Endothelial cell of umbilical vein (primary cell): ENCODE measurements at regions not wholly inside any gene's neighbourhood (a gene's known extent, or its start where the extent isn't known, plus 50 kb on each side); places are given as distances from the start of the nearest gene placed in this dataset.

ENCODE experiments used
- BruUV-seq: library from RNA; stranded (reverse); fragments of 400-500 nt; replicated peaks from 2 replicates; lab custom pipeline; 2021; lab: Mats Ljungman, UMichigan
- CTCF ChIA-PET: fragments of 300-600, 350-600 bp; sonication (Branson Sonifier 250); formaldehyde crosslinking; loops from one replicate; lab custom pipeline; 2021; ENCODE audit warnings: antibody characterized with exemption, inconsistent platforms; lab: Charles Lee
- POLR2A ChIA-PET: fragments of 300-600, 350-600 bp; sonication (Branson Sonifier 250); formaldehyde crosslinking; loops from one replicate; lab custom pipeline; 2021; ENCODE audit warnings: antibody characterized with exemption, inconsistent platforms; lab: Charles Lee
- DNase-seq: peaks from one replicate; pipeline ENCODE4 v3.0.0-alpha.2; 2011; ENCODE audit warnings: low read depth, low spot score
- FAIRE-seq: peaks from 2 replicates; lab custom pipeline; 2011; peaks lifted over from hg19 to GRCh38; lab: Jason Lieb, UNC
- H2AFZ ChIP-seq: 2 replicates; pipeline ENCODE4 v1.6.0; 2012; ENCODE audit warnings: low read depth, low read length, control low read depth, inconsistent platforms
- H3K27ac ChIP-seq: 2 replicates; pipeline ENCODE4 v1.5.1; 2011; ENCODE audit warnings: low read depth, mild to moderate bottlenecking, control low read depth, low read length, moderate library complexity; ENCODE audit not compliant: insufficient read depth
- H3K27me3 ChIP-seq, 2 experiments: 2 replicates each; pipeline versions ENCODE4 v1.6.0 to v1.6.1; 2011; ENCODE audit warnings: low read length in 2 of 2, mixed read lengths in 1 of 2; ENCODE audit not compliant: control insufficient read depth in 2 of 2, insufficient read depth in 2 of 2
- H3K36me3 ChIP-seq, 2 experiments: 2 replicates in 1 of 2; 3 replicates in 1 of 2; pipeline ENCODE4 v1.5.1; 2011; ENCODE audit warnings: low read length in 2 of 2, mild to moderate bottlenecking in 1 of 2, moderate library complexity in 1 of 2; ENCODE audit not compliant: control insufficient read depth in 2 of 2, insufficient read depth in 2 of 2; ENCODE audit errors: extremely low read depth in 1 of 2
- H3K4me1 ChIP-seq: 3 replicates; pipeline ENCODE4 v1.5.1; 2011; ENCODE audit warnings: mild to moderate bottlenecking, low read length; ENCODE audit not compliant: control insufficient read depth, insufficient read depth; ENCODE audit errors: extremely low read depth
- H3K4me2 ChIP-seq: 2 replicates; pipeline ENCODE4 v1.6.1; 2011; ENCODE audit warnings: low read length, control low read depth, mixed read lengths; ENCODE audit not compliant: insufficient read depth
- H3K4me3 ChIP-seq, 3 experiments: fragments of 200-600 bp in 1 of 3; sonication (generic), shearing (Covaris generic) in 1 of 3; replicated peaks in 1 of 3; 2 replicates each; pipeline ENCODE4 v1.5.1; 2011 to 2016; ENCODE audit warnings: control low read depth in 3 of 3, low read length in 3 of 3, mild to moderate bottlenecking in 2 of 3, inconsistent platforms in 1 of 3, low read depth in 1 of 3, moderate library complexity in 1 of 3; ENCODE audit not compliant: insufficient read depth in 1 of 3
- H3K79me2 ChIP-seq: 2 replicates; pipeline ENCODE4 v1.6.0; 2012; ENCODE audit warnings: low read length, inconsistent platforms; ENCODE audit not compliant: control insufficient read depth, insufficient read depth
- H3K9ac ChIP-seq: replicated peaks from 2 replicates; pipeline ENCODE3; 2011; ENCODE audit warnings: low read length, control low read depth; ENCODE audit not compliant: insufficient read depth; ENCODE audit errors: extremely low read depth
- H3K9me1 ChIP-seq: replicated peaks from 3 replicates; pipeline ENCODE4 v1.6.0; 2011; ENCODE audit warnings: mild to moderate bottlenecking, low read length; ENCODE audit not compliant: control insufficient read depth, insufficient read depth; ENCODE audit errors: extremely low read depth
- H3K9me3 ChIP-seq: replicated peaks from 2 replicates; pipeline ENCODE4 v1.5.1; 2012; ENCODE audit warnings: low read length, inconsistent platforms; ENCODE audit not compliant: control insufficient read depth, insufficient read depth
- H4K20me1 ChIP-seq: replicated peaks from 2 replicates; pipeline ENCODE3; 2011; ENCODE audit warnings: mild to moderate bottlenecking, low read length; ENCODE audit not compliant: control insufficient read depth, insufficient read depth; ENCODE audit errors: extremely low read depth
- CTCF ChIP-seq, 2 donors: IDR thresholded peaks; 1 replicate in 1 of 2; 2 replicates in 1 of 2; pipeline ENCODE4 v1.5.1; 2011; ENCODE audit warnings: low read length in 2 of 2, mild to moderate bottlenecking in 2 of 2, moderate library complexity in 2 of 2, control low read depth in 1 of 2, inconsistent platforms in 1 of 2, low read depth in 1 of 2; ENCODE audit not compliant: insufficient read depth in 1 of 2; ENCODE audit errors: extremely low read depth in 1 of 2
- EZH2 ChIP-seq: IDR thresholded peaks from 2 replicates; pipeline ENCODE4 v1.6.1; 2012; ENCODE audit warnings: borderline replicate concordance, low read depth, mild to moderate bottlenecking, moderate library complexity, low read length, inconsistent platforms; ENCODE audit not compliant: severe bottlenecking
- FOS ChIP-seq: IDR thresholded peaks from 2 replicates; pipeline ENCODE4 v1.6.1; 2011; ENCODE audit warnings: mild to moderate bottlenecking, low read length, moderate library complexity, borderline replicate concordance; ENCODE audit not compliant: insufficient read depth
- GATA2 ChIP-seq: IDR thresholded peaks from 2 replicates; pipeline ENCODE4 v1.7.0; 2011; ENCODE audit warnings: low read depth, mild to moderate bottlenecking, moderate library complexity, mixed read lengths, low read length; ENCODE audit not compliant: insufficient read length, insufficient read depth
- JUN ChIP-seq: IDR thresholded peaks from 2 replicates; pipeline ENCODE4 v1.6.1; 2011; ENCODE audit warnings: borderline replicate concordance, low read depth; ENCODE audit not compliant: insufficient read length, insufficient read depth
- MAX ChIP-seq: IDR thresholded peaks from 2 replicates; pipeline ENCODE4 v1.6.1; 2011; ENCODE audit not compliant: insufficient read depth, insufficient read length
- MYC ChIP-seq: IDR thresholded peaks from one replicate; pipeline ENCODE4 v1.6.1; 2011; ENCODE audit warnings: mild to moderate bottlenecking, low read depth, low read length
- POLR2A ChIP-seq: IDR thresholded peaks from 2 replicates; pipeline ENCODE4 v1.6.1; 2012; ENCODE audit warnings: low read depth, mild to moderate bottlenecking, control low read depth, low read length
- POLR2AphosphoS5 ChIP-seq: IDR thresholded peaks from 2 replicates; pipeline ENCODE4 v1.6.1; 2012; ENCODE audit warnings: low read depth, mild to moderate bottlenecking, control low read depth, low read length, moderate library complexity; ENCODE audit not compliant: insufficient read depth
- dilution Hi-C: fragments of 300-500 bp; cut with MboI; formaldehyde crosslinking; loops from one replicate; pipeline ENCODE4 v1.15.0; 2019; ENCODE audit warnings: low sequenced_read_pairs; ENCODE audit not compliant: extremely low pct_ligation_motif_present
- intact Hi-C: fragments of 100-400 bp; cut with micrococcal nuclease; formaldehyde crosslinking; loops from one replicate; pipeline ENCODE4 v1.10.0; 2022

GRCh38 chr1:235925016-235925415 lies 58.3 kb upstream of the LYST start:
- ChIA-PET CTCF (no interaction called here), POLR2A (no interaction called here)
- no peak for TF ChIP-seq MYC
- no peak overlapping the region for H3K27ac ChIP-seq
- no peaks in the 10 kb centered on the region for H3K9me3 ChIP-seq
- DNase-seq (no peak), FAIRE-seq (no peak)
- BruUV-seq: no TSS peak
- H2AFZ ChIP-seq: no peak overlapping the region
- H3K79me2 ChIP-seq: no peaks in the 10 kb centered on the region
- H3K4me2 ChIP-seq: no peak overlapping the region
- H3K9ac ChIP-seq: no peak overlapping the region
- intact Hi-C loops (no loop called here), dilution Hi-C loops (no loop called here)
- H3K9me1 ChIP-seq: no peaks in the 10 kb centered on the region
- no peak overlapping the region for H3K4me3 ChIP-seq
- no peaks in the 10 kb centered on the region for H4K20me1 ChIP-seq
- H3K36me3 ChIP-seq: no peaks in the 10 kb centered on the region
- H3K27me3 ChIP-seq: no peaks in the 10 kb centered on the region
- peaks cover 6% of the 10 kb centered on the region for H3K4me1 ChIP-seq

GRCh38 chr1:235923466-235924021 lies 56.8 kb upstream of the LYST start:
- no peaks in the 10 kb centered on the region for H3K27me3 ChIP-seq
- H3K27ac ChIP-seq: no peak overlapping the region
- dilution Hi-C loops (no loop called here), intact Hi-C loops (no loop called here)
- H3K36me3 ChIP-seq: no peaks in the 10 kb centered on the region
- POLR2A ChIA-PET: no interaction called here
- H3K9me1 ChIP-seq: no peaks in the 10 kb centered on the region
- peaks cover 12% of the 10 kb centered on the region for H3K4me1 ChIP-seq
- no peak overlapping the region for H3K4me3 ChIP-seq
- no peak for TF ChIP-seq CTCF (IDR thresholded peaks at IDR 0.05; ENCODE audit: extremely low read depth in 1 of 2, insufficient read depth in 1 of 2, low read depth in 1 of 2, low read length in 2 of 2)
- TF ChIP-seq EZH2: no peak
- no peak for TF ChIP-seq GATA2
- no peak for TF ChIP-seq POLR2AphosphoS5
- TF ChIP-seq FOS: no peak
- no peak for TF ChIP-seq MYC
- no peak for TF ChIP-seq POLR2A
- no peak for TF ChIP-seq MAX
- no peak for TF ChIP-seq JUN
- CTCF ChIA-PET: interaction anchor here (0.7 to 1.5 kb wide), 3 partner anchors 10 to 49 kb away, joined by 3 to 4 read pairs (median 3); no protein-coding TSS in a partner anchor
- H3K79me2 ChIP-seq: no peaks in the 10 kb centered on the region
- no peak overlapping the region for H3K4me2 ChIP-seq
- no peak overlapping the region for H2AFZ ChIP-seq
- no peaks in the 10 kb centered on the region for H3K9me3 ChIP-seq
- no peaks in the 10 kb centered on the region for H4K20me1 ChIP-seq
- DNase-seq (no peak), FAIRE-seq (no peak)
- H3K9ac ChIP-seq: no peak overlapping the region
- BruUV-seq: no TSS peak
